Left lung (tissue), 4 donors: ENCODE measurements at regions not wholly inside any gene's neighbourhood (a gene's known extent, or its start where the extent isn't known, plus 50 kb on each side); places are given as distances from the start of the nearest gene placed in this dataset.

ENCODE experiments used
- ATAC-seq: fragments of 200-7000 bp; cut with Tn5 transposase; one replicate; pipeline ENCODE4 v1.9.1; 2020; ENCODE audit warnings: moderate library complexity
- DNase-seq, 4 donors: peaks; one replicate each; pipeline ENCODE4 v3.0.0-alpha.2; 2013 to 2020
- H3K27ac ChIP-seq, 2 donors: fragments of 200-600 bp; sonication (generic) in 1 of 2; one replicate each; pipeline versions ENCODE4 v1.5.0 to v1.8.0; 2020 to 2021
- H3K27me3 ChIP-seq, 2 donors: fragments of 200-600 bp; sonication (generic) in 1 of 2; one replicate each; pipeline versions ENCODE4 v1.5.0 to v1.8.0; 2020 to 2021
- H3K36me3 ChIP-seq, 2 donors: fragments of 200-600 bp; sonication (generic) in 1 of 2; one replicate each; pipeline versions ENCODE4 v1.5.0 to v1.8.0; 2020 to 2021
- H3K4me1 ChIP-seq, 2 donors: fragments of 200-600 bp; one replicate each; pipeline ENCODE4 v1.8.0; 2021
- H3K4me3 ChIP-seq, 2 donors: fragments of 200-600 bp; sonication (generic) in 1 of 2; one replicate each; pipeline versions ENCODE4 v1.5.0 to v1.8.0; 2020 to 2021; ENCODE audit warnings: mild to moderate bottlenecking in 1 of 2
- H3K9me3 ChIP-seq, 2 donors: fragments of 200-600 bp; sonication (generic) in 1 of 2; one replicate each; pipeline versions ENCODE4 v1.5.0 to v1.8.0; 2020 to 2021
- CTCF ChIP-seq, 2 donors: fragments of 200-600 bp; sonication (generic) in 1 of 2; IDR thresholded peaks; one replicate each; pipeline versions ENCODE4 v1.5.0 to v1.8.0; 2021; ENCODE audit warnings: antibody characterized with exemption in 2 of 2
- intact Hi-C, 2 donors: fragments of 100-400 bp; cut with DNase I; formaldehyde crosslinking; loops; one replicate each; pipeline versions ENCODE4 v1.11.2 to v1.14.2; 2022
- donor health status: DM: no; HTN: yes; CAD: no.
- donor health status: DM: no; HTN: no; CAD: no.

GRCh38 chr1:219020386-219020785 lies 153.3 kb upstream of the LYPLAL1 start:
- no peak overlapping the region for H3K4me3 ChIP-seq
- H3K27me3 ChIP-seq: no peaks in the 10 kb centered on the region
- peaks cover 0 to 7% of the 10 kb centered on the region in 2 donors for H3K9me3 ChIP-seq
- DNase-seq (no peak), ATAC-seq (no peak)
- no peak overlapping the region for H3K27ac ChIP-seq
- no peak for TF ChIP-seq CTCF (IDR thresholded peaks at IDR 0.05)
- intact Hi-C loops: no loop called here
- H3K4me1 ChIP-seq: no peaks in the 10 kb centered on the region
- no peaks in the 10 kb centered on the region for H3K36me3 ChIP-seq

- Histone ChIP-seq H3K4me1 (no peaks in the 10 kb centered on the region), H3K27ac (no peak overlapping the region), H3K4me3 (no peak overlapping the region), H3K9me3 (peaks cover 0 to 7% of the 10 kb centered on the region in 2 donors), H3K27me3 (no peaks in the 10 kb centered on the region), H3K36me3 (no peaks in the 10 kb centered on the region)
- TF ChIP-seq CTCF (IDR thresholded peaks at IDR 0.05): no peak
- ATAC-seq (no peak), DNase-seq (no peak)
- intact Hi-C loops: no loop called here
Observed at GRCh38 chr1:219020846-219021245, 152.8 kb upstream of the LYPLAL1 start.

- intact Hi-C loops: no loop called here
- Histone ChIP-seq H3K27me3 (no peaks in the 10 kb centered on the region), H3K9me3 (no peaks in the 10 kb centered on the region), H3K4me3 (no peak overlapping the region), H3K4me1 (no peaks in the 10 kb centered on the region), H3K27ac (no peak overlapping the region), H3K36me3 (no peaks in the 10 kb centered on the region)
- TF ChIP-seq CTCF (IDR thresholded peaks at IDR 0.05): no peak
- DNase-seq: no peak
- no peak for ATAC-seq
Observed at GRCh38 chr1:219027146-219027673, 146.5 kb upstream of the LYPLAL1 start.

- no peak overlapping the region for H3K27ac ChIP-seq
- ATAC-seq (no peak), DNase-seq (no peak)
- no peak overlapping the region for H3K4me3 ChIP-seq
- no peaks in the 10 kb centered on the region for H3K36me3 ChIP-seq
- no peak for TF ChIP-seq CTCF (IDR thresholded peaks at IDR 0.05)
- no peaks in the 10 kb centered on the region for H3K9me3 ChIP-seq
- no peaks in the 10 kb centered on the region for H3K27me3 ChIP-seq
- intact Hi-C loops: no loop called here
- no peaks in the 10 kb centered on the region for H3K4me1 ChIP-seq
Observed at GRCh38 chr1:219031809-219032208, 141.9 kb upstream of the LYPLAL1 start.

GRCh38 chr1:219038398-219038797 lies 135.3 kb upstream of the LYPLAL1 start:
- Histone ChIP-seq H3K4me3 (no peak overlapping the region), H3K27ac (no peak overlapping the region), H3K9me3 (peaks cover 0 to 3% of the 10 kb centered on the region in 2 donors), H3K36me3 (no peaks in the 10 kb centered on the region), H3K27me3 (no peaks in the 10 kb centered on the region), H3K4me1 (no peaks in the 10 kb centered on the region)
- ATAC-seq (no peak), DNase-seq (no peak)
- TF ChIP-seq CTCF (IDR thresholded peaks at IDR 0.05): no peak
- intact Hi-C loops: no loop called here
